GM21390 (cell line): ENCODE measurements at regions not wholly inside any gene's neighbourhood (a gene's known extent, or its start where the extent isn't known, plus 50 kb on each side); places are given as distances from the start of the nearest gene placed in this dataset.
"Not testable (repeated sequence)": the region's sequence is repeated elsewhere in the genome, so short reads cannot be mapped to it uniquely, and the experiment has no call there.

Source experiments
- ATAC-seq: cut with Tn5 transposase; IDR thresholded peaks from one replicate; pipeline ENCODE4 v1.9.1; 2021; ENCODE audit not compliant: unreplicated experiment

GRCh38 chr12:96085475-96085874 lies 50.1 kb upstream of the LTA4H start:
- no peak for ATAC-seq

- not testable (repeated sequence) for ATAC-seq
Measured at GRCh38 chr12:96086190-96086589, 50.8 kb upstream of the LTA4H start.

GRCh38 chr12:96091833-96092232 lies 56.4 kb upstream of the LTA4H start:
- ATAC-seq, result no peak

DNA sequence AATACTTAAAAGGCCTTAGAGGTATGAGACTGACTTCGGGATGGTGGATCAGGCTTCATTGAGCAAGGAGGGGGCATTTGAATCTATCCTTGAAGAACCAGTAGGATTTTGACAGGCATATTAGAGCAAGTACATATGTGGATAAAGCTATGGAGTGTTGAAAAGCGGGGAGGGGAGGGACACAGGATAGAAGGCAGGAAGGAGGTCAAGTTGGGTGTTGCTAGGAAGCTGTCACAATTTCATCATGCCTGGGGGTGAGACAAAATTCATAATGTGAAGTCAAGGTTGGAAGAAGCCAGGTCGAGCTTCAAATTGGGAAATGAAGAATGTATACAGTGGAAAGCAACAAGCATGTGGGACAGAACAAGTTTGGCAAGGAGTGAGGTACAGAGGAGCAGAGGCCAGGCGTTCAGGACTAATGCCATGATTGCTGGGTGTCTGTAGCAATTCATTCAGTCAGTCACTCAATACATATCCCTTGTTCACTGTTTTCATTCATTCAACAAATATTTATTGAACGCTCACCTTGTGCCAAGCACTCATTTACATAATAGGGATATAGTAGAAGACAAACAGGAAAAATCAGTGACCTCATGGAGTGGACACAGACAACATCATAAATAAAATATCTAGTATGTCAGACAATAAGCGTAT lies 58.3 kb upstream of the LTA4H start:
- no peak for ATAC-seq

DNA sequence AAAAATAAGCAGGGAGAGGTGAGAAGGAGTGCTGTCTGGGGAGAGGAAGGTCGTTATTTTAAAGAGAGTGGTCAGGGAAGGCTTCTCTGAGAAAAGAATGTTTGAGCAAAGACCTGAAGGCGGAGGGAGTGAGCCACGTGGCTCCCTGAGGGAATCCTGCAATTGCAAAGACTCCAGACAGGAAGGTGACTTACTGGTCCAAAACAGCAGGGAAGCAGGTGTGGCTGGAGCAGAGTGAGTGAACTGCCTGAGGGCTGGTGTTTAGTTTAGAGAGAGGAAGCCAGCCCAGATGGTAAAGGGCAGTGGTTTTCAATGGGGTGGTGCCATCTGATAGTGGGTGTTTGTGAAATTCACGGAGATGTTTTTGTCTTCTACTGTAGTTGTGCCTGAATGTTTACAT lies 58.8 kb upstream of the LTA4H start:
- ATAC-seq, result no peak

- ATAC-seq, result no peak
Measured at GRCh38 chr12:96098631-96099030, 63.2 kb upstream of the LTA4H start.

GRCh38 chr12:96099421-96099820 lies 64.0 kb upstream of the LTA4H start:
- no peak for ATAC-seq

DNA sequence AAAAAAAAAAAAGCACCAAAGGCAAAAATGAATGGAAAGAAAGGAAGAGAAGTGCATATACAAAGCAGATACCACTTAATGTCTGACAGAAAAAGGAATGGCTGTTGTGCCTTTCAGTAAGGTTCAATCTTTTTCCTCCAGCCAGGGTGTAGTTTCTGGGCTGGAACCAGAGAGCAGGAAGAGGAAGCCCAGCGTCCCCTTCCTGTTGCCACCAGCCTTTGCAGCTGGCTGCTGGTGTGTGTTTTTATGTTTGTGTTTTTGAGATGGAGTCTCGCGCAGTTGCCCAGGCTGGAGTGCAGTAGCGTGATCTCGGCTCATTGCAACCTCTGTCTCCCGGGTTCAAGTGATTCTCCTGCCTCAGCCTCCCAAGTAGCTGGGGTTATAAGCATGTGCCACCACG lies 64.6 kb upstream of the LTA4H start:
- no peak for ATAC-seq

DNA sequence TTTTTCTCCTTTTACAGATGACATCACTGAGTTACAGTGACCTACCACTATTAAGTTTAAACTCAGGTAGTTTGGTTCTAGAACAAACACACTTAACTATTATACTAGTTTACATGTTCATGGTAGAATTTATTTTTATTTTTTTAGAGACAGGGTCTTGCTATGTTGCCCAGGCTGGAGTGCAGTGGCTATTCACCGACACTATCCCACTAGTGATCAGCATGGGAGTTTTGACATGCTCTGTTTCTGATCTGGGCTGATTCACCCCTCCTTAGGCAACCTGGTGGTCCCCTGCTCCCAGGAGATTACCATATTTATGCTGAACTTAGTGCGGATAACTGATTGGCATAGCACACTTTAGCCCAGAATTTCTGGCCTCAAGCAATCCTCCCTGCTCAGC lies 66.4 kb upstream of the LTA4H start:
- no peak for ATAC-seq

DNA sequence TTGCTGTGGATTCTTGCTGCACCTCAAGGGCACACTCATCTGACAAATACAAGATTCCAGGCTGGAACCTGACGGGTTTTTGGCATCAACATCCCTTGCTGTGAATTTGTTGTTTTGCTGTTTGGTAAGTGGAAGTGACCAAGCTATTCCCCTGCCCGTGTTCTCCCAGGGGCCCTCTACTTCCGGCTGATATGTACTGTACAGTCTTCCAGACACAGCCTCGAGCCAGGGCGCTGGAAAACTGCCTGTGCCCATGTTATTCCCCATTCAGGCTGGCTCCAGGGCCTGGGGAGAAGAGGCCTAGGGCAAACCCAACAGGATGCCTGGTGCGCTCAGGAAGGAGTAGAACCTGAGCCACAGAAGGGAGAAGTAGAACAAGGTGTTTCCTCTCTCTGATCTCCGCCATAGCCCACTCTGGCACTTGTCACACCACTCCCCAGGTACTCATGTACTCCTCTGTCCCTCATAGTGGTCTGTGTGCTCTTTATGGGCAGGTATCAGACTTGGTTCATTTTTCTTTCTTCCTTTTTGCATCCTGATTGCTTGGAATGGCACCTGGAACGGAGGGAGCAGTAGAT lies 67.8 kb upstream of the LTA4H start:
- ATAC-seq, result no peak

DNA sequence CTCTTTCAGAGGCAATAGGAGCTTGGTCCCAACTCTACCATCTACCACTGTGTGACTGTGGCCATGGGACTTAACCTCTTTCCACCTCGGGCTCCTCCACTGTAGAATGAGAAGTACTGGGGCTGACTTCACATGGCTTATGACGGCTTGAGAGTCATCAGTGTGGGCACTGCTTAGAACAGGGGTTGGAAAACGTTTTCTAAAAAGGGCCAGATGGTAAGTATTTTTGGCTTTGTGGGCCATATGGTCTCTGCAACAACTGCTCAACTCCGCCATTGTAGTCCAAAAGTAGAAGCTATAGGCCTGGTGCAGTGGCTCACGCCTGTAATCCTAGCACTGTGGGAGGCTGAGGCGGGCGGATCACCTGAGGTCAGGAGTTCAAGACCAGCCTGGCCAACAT lies 69.2 kb upstream of the LTA4H start:
- no peak for ATAC-seq

- ATAC-seq, result no peak
Measured at GRCh38 chr12:96106137-96106536, 70.8 kb upstream of the LTA4H start.

DNA sequence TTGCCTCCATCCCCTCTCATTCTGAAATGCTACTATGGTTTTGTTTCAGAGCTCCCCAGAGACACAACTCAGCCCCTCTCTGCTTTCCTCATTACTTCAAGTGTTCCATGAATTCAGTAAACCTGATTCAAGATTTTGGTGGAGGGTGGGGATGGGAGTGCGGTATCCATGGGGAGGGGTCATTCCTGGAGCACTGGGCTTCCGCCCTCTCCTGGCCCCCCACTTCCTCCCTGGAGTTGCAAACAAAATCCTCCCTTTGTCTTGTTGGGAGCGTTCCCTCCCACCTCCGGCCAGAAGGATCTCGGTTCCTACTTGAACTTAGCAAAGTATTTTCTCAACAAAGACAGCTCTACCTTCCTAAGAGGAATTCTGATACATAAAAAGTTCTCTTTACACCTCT lies 71.8 kb upstream of the LTA4H start:
- no peak for ATAC-seq

DNA sequence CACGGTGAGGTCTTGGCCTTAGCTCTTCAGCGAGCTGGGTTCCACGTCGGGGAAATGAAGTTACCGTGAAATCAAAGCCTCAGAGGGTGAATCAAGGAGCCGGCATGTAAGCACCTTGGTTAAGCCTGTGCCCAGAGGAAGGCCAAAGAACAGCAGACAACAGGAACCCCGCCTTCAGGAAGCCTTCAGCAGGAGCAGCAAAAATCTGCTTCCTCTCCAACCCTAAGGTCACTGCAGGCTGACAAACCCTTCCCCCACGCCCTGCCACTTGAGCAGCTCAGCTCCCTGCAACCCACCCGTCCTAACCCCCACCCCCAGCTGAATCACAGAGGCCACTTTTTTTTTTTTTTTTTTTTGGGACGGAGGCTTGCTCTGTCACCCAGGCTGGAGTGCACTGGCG lies 72.9 kb upstream of the LTA4H start:
- ATAC-seq, result no peak

- not testable (repeated sequence) for ATAC-seq
Measured at GRCh38 chr12:96108941-96109340, 73.6 kb upstream of the LTA4H start.

- no peak for ATAC-seq
Measured at GRCh38 chr12:96112733-96113132, 77.3 kb upstream of the LTA4H start.

DNA sequence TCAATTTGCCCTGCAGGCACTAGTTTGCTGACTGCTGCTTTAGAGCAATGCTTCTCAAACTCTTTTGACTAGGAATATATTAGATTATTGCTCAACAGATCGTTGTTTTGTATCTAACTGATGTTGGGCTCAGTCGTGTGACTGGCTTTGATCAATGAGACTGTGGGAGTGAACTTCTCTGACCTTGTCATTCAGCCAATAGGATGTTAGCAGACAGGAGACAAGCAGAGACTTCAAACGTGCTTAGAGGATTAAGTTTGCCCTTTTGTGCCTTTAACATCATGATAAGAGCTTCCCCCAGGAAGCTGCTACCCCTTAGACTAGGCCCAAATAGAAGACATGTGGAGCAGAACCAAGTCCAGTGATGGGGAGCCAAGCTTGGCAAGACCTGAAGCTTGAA lies 76.7 kb upstream of the ELK3 start:
- ATAC-seq, result no peak

GRCh38 chr12:96120359-96121100 lies 73.6 kb upstream of the ELK3 start:
- ATAC-seq, result peak; percentile 67

DNA sequence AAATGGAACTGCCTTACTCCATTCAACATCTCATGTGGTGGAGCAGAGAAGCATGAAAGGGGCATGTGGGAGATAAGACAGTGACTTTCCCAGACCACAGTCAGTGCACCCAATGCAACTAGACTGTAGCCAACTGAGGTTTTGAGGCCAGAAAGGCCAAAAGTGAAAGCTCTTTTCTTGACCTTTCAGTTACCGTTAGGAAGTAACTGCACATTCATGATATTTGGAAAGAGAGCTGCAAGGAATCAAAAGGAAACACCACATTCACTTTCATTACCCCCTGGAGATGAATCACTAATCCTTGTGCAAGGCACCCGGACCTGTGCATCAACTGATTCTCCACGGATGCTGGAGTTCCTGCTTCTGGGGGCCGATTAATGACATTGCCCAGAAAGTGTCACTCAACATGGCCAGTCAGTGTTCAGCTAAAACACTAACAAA lies 72.9 kb upstream of the ELK3 start:
- ATAC-seq, result peak; percentile 81

GRCh38 chr12:96128292-96128691 lies 65.9 kb upstream of the ELK3 start:
- not testable (repeated sequence) for ATAC-seq

DNA sequence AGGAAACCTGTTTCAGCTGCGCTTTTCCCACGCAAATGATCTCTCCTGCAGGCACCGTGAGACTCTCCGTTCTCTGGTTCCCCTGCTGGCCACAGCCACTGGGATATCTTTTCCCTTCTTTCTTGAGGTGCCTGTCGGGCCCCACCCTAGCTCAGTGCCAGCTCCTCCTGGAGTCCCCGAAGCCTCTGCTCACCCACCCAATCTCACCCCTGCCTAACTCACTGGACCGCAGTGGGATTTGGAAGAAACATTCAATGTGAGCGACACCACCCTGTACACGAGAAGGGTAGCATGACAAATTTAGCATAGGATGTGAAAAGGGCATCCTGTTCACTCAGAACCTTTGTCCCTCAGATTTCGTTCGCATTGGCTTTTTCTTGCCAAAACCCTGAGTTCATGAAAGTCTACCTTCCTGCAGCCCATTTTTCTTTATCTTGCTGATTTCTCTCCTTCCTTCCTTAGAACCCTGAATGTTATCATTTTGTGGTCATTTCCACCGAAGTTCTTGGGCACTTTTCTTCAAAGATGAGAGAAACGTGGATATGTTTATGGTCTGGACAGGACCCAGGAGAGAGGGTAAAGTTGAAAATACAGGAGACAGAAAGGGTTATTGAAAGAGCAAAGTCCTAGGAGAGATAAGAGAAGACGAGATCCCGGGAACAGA lies 63.6 kb upstream of the ELK3 start:
- no peak for ATAC-seq
